Left ventricle myocardium inferior (tissue), 1 donor: ENCODE measurements at regions not wholly inside any gene's neighbourhood (a gene's known extent, or its start where the extent isn't known, plus 50 kb on each side); places are given as distances from the start of the nearest gene placed in this dataset.

Experiments
- DNase-seq: peaks from one replicate; pipeline ENCODE4 v3.0.0-alpha.2; 2020
- H3K27ac ChIP-seq: fragments of 200-600 bp; replicated peaks from 2 replicates; pipeline ENCODE4 v1.8.0; 2021
- H3K27me3 ChIP-seq: fragments of 200-600 bp; 2 replicates; pipeline ENCODE4 v1.8.0; 2021; ENCODE audit warnings: low read depth
- H3K36me3 ChIP-seq: fragments of 200-600 bp; 2 replicates; pipeline ENCODE4 v1.8.0; 2021
- H3K4me1 ChIP-seq: fragments of 200-600 bp; 2 replicates; pipeline ENCODE4 v1.8.0; 2021
- H3K4me3 ChIP-seq: fragments of 200-600 bp; 2 replicates; pipeline ENCODE4 v1.8.0; 2021; ENCODE audit warnings: mild to moderate bottlenecking, moderate library complexity
- H3K9me3 ChIP-seq: fragments of 200-600 bp; replicated peaks from 2 replicates; pipeline ENCODE4 v1.8.0; 2021
- intact Hi-C: fragments of 100-400 bp; cut with micrococcal nuclease; formaldehyde crosslinking; loops from one replicate; pipeline ENCODE4 v1.11.0; 2022
- TF ChIP-seq, protein P1 (sequence below): fragments of 200-600 bp; IDR thresholded peaks from 2 replicates; pipeline ENCODE4 v1.8.0; 2021; ENCODE audit warnings: antibody characterized with exemption, mild to moderate bottlenecking, borderline replicate concordance
- donor health status: DM: no; HTN: yes; CAD: no; lungs with severe emphysema.

DNA sequence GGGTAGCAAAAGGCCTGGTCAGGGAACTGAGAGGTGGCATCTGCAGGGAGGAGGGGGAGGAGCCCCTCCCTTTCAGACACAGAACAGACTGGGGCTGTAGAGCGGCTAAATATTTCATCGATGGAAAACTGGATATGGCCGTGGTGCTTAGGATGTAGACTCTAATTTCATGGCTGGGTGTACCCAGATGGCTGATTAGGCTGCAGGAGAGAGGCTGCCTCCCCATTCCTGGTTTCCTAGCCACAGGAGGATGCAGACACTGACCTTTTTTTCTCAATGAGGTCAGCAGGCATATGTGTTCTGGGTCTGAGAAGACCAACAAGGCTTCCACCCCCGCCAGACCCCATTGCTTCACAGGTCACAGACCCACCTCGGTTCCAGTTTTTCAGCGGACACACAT lies 58.1 kb upstream of the CALM2 start:
- Histone ChIP-seq H3K4me3 (no peak overlapping the region), H3K27ac (no peak overlapping the region), H3K27me3 (no peaks in the 10 kb centered on the region), H3K9me3 (no peaks in the 10 kb centered on the region), H3K4me1 (peaks cover 29% of the 10 kb centered on the region), H3K36me3 (no peaks in the 10 kb centered on the region)
- DNase-seq = no peak
- intact Hi-C loops = no loop called here
- TF ChIP-seq, protein P1, sequence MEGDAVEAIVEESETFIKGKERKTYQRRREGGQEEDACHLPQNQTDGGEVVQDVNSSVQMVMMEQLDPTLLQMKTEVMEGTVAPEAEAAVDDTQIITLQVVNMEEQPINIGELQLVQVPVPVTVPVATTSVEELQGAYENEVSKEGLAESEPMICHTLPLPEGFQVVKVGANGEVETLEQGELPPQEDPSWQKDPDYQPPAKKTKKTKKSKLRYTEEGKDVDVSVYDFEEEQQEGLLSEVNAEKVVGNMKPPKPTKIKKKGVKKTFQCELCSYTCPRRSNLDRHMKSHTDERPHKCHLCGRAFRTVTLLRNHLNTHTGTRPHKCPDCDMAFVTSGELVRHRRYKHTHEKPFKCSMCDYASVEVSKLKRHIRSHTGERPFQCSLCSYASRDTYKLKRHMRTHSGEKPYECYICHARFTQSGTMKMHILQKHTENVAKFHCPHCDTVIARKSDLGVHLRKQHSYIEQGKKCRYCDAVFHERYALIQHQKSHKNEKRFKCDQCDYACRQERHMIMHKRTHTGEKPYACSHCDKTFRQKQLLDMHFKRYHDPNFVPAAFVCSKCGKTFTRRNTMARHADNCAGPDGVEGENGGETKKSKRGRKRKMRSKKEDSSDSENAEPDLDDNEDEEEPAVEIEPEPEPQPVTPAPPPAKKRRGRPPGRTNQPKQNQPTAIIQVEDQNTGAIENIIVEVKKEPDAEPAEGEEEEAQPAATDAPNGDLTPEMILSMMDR = no peak

DNA sequence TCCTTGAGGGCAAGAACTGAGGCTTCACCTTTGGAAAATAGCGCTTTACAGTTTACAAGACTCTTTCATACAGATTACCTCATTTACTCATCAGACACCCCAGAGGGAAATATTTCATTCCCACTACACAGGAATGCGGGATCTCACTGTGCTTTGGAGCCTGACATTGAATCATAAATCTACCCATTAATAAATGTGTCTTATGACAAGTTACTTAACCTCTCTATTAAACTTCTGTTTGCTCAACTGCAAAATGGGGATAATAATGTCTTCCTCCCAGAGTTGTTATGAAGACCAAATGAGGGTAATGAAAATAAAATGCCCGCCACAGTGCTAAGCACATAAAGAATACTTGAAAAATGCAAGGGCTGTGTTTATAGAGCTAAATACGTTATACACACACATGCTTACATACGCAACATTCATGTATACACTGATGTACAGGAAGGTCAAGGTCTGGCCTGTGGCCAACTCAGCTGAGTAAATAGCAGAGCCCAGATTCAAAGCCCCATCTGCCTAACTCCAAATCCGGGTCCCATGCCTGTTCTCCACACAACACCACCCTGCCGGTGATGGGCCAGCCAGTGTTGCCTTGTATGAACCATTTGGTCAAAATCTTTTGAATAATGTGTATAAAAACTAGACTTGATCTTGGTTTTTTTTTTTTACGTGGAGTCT lies 56.6 kb upstream of the CALM2 start:
- H3K27ac ChIP-seq = no peak overlapping the region
- TF ChIP-seq, protein P1 = no peak
- no peaks in the 10 kb centered on the region for H3K9me3 ChIP-seq
- no peaks in the 10 kb centered on the region for H3K27me3 ChIP-seq
- H3K4me1 ChIP-seq = peaks cover 26% of the 10 kb centered on the region
- no peak overlapping the region for H3K4me3 ChIP-seq
- no peaks in the 10 kb centered on the region for H3K36me3 ChIP-seq
- no peak for DNase-seq
- intact Hi-C loops = loop anchor here (1.0 kb wide), 1 partner anchor 47 kb away; no protein-coding TSS in a partner anchor

DNA sequence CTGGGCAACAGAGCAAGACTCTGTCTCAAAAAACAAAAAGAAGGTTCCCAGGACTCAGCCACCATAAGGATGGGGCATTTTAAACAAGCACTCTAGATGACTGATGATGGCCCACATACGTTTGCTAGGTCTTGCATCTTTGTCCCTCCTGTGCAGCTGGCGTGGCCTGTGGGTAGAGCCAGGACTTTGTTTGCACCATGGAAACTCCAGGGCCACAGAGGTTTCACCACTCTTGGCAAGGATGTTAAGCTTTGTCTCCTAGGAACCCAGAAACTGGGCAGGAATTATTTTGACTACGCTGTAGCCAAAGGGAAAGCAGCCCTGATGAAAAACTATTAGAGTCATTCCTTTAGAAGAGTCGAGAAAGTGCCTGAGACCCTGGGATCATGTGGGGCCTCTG lies 54.1 kb upstream of the CALM2 start:
- Histone ChIP-seq H3K4me1 (peaks cover 28% of the 10 kb centered on the region), H3K9me3 (no peaks in the 10 kb centered on the region), H3K27me3 (no peaks in the 10 kb centered on the region), H3K36me3 (no peaks in the 10 kb centered on the region), H3K27ac (peak overlapping the region; percentile 68), H3K4me3 (no peak overlapping the region)
- intact Hi-C loops = no loop called here
- TF ChIP-seq, protein P1 = no peak
- peak; percentile 57 for DNase-seq

DNA sequence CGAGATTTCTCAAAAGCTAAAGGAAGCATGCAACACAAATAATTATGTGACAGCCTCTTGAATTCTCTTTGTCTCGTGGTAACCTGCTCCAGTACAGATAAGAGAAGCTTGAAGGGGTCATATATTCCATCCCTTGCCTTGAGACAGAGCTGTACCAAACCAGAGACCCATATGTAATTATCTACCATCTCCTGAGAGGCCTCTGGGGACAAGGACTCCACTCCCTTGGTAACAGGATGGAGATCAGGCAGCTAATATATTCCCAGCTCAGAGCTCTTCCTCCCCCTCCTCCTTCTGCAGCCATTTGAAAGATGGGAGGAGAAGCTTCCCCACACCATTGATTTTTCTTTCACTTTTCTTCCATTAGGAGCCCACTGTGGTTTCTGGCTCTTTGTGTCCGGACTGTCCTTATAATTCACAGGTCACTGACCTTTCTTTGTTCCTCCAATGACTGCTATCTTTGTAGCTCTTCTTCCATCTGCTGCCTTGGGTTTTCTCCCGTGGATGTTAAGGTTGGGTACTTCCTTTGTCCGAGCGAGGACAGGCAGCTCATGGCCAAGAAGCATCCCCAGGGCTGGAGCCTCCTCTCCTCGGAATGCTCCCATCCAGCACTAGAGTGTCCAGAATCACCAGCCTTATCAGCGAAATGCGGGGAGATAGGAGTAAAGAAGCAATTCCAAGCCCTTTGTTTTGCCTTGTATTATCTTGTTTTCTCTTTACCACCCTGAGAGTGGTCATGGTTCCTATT lies 51.4 kb upstream of the CALM2 start:
- H3K4me1 ChIP-seq = peaks cover 37% of the 10 kb centered on the region
- TF ChIP-seq, protein P1 = no peak
- H3K27me3 ChIP-seq = no peaks in the 10 kb centered on the region
- DNase-seq = no peak
- intact Hi-C loops = no loop called here
- H3K9me3 ChIP-seq = no peaks in the 10 kb centered on the region
- H3K4me3 ChIP-seq = no peak overlapping the region
- no peak overlapping the region for H3K27ac ChIP-seq
- H3K36me3 ChIP-seq = no peaks in the 10 kb centered on the region

DNA sequence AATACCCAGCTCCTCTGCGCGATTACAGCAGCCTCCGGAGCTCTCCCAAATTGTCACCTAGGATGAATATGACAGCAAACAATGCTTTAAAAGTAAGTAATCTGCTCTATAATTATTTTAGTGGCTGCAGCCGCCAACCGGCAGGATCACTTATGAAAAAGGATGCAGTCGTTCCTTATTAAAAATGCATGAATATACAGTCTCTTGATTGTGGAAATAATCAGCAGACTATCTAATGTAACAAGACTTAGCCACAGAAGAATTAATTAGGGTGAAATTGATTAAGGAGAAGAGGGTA lies 50.6 kb upstream of the CALM2 start:
- intact Hi-C loops = no loop called here

More for the DNA sequence above, 50.6 kb upstream of the CALM2 start:
- H3K4me3 ChIP-seq = no peak overlapping the region
- H3K27ac ChIP-seq = peak overlapping the region; percentile 50
- peaks cover 37% of the 10 kb centered on the region for H3K4me1 ChIP-seq
- H3K36me3 ChIP-seq = no peaks in the 10 kb centered on the region
- H3K9me3 ChIP-seq = no peaks in the 10 kb centered on the region
- TF ChIP-seq, protein P1 = no peak
- no peak for DNase-seq
- H3K27me3 ChIP-seq = no peaks in the 10 kb centered on the region
